BJ (cell line): ENCODE measurements at regions not wholly inside any gene's neighbourhood (a gene's known extent, or its start where the extent isn't known, plus 50 kb on each side); places are given as distances from the start of the nearest gene placed in this dataset.

Source experiments
- CTCF ChIA-PET: fragments of 350-600 bp; formaldehyde crosslinking; extraction: SDS; loops from one replicate; lab custom pipeline; 2021; ENCODE audit warnings: antibody characterized with exemption, inconsistent platforms; lab: Yijun Ruan, JAX
- POLR2A ChIA-PET: fragments of 300-600 bp; sonication (Branson Sonifier 250); formaldehyde crosslinking; extraction: SDS; loops from one replicate; lab custom pipeline; 2021; ENCODE audit warnings: antibody characterized with exemption; lab: Charles Lee
- DNase-seq: peaks from one replicate; pipeline ENCODE4 v3.0.0-alpha.2; 2011; ENCODE audit warnings: low read depth
- H3K27me3 ChIP-seq: 2 replicates; pipeline ENCODE4 v1.6.0; 2011; ENCODE audit warnings: low read length; ENCODE audit not compliant: control insufficient read depth, insufficient read depth
- H3K36me3 ChIP-seq: 2 replicates; pipeline ENCODE4 v1.5.1; 2011; ENCODE audit warnings: low read length; ENCODE audit not compliant: control insufficient read depth, insufficient read depth
- H3K4me3 ChIP-seq: 2 replicates; pipeline ENCODE4 v1.5.1; 2011; ENCODE audit warnings: low read depth, mild to moderate bottlenecking, control low read depth, low read length
- CTCF ChIP-seq: IDR thresholded peaks from 2 replicates; pipeline ENCODE4 v1.5.1; 2011; ENCODE audit warnings: low read depth, mild to moderate bottlenecking, control low read depth, inconsistent platforms, low read length, moderate library complexity; ENCODE audit not compliant: insufficient read depth

- POLR2A ChIA-PET = no interaction called here
- TF ChIP-seq CTCF = no peak
- Histone ChIP-seq H3K4me3 (no peak overlapping the region), H3K27me3 (no peaks in the 10 kb centered on the region), H3K36me3 (no peaks in the 10 kb centered on the region)
- CTCF ChIA-PET = no interaction called here
- no peak for DNase-seq
Measured at GRCh38 chr12:84607170-84607819, 305.3 kb downstream of the SLC6A15 start.

- H3K27me3 ChIP-seq = no peaks in the 10 kb centered on the region
- no peak overlapping the region for H3K4me3 ChIP-seq
- no peaks in the 10 kb centered on the region for H3K36me3 ChIP-seq
- ChIA-PET POLR2A (no interaction called here), CTCF (no interaction called here)
- no peak for TF ChIP-seq CTCF
- no peak for DNase-seq
Measured at GRCh38 chr12:84605983-84606382, 306.6 kb downstream of the SLC6A15 start.

GRCh38 chr12:84604551-84604950 is 308.0 kb downstream of the SLC6A15 start:
- DNase-seq = no peak
- ChIA-PET CTCF (no interaction called here), POLR2A (no interaction called here)
- TF ChIP-seq CTCF = no peak
- H3K4me3 ChIP-seq = no peak overlapping the region
- no peaks in the 10 kb centered on the region for H3K27me3 ChIP-seq
- H3K36me3 ChIP-seq = no peaks in the 10 kb centered on the region

- Histone ChIP-seq H3K27me3 (no peaks in the 10 kb centered on the region), H3K4me3 (no peak overlapping the region), H3K36me3 (no peaks in the 10 kb centered on the region)
- DNase-seq = no peak
- ChIA-PET CTCF (no interaction called here), POLR2A (no interaction called here)
- no peak for TF ChIP-seq CTCF
Measured at GRCh38 chr12:84603484-84604248, 308.9 kb downstream of the SLC6A15 start.

GRCh38 chr12:84601483-84601882 is 311.1 kb downstream of the SLC6A15 start:
- no peaks in the 10 kb centered on the region for H3K27me3 ChIP-seq
- no peak for TF ChIP-seq CTCF
- no peak for DNase-seq
- no peaks in the 10 kb centered on the region for H3K36me3 ChIP-seq
- no peak overlapping the region for H3K4me3 ChIP-seq
- ChIA-PET POLR2A (no interaction called here), CTCF (interaction anchor here (1.1 kb wide), 1 partner anchor 13 kb away, joined by 3 read pairs; no protein-coding TSS in a partner anchor)
